Neural progenitor cell (in vitro differentiated cells): ENCODE measurements at regions not wholly inside any gene's neighbourhood (a gene's known extent, or its start where the extent isn't known, plus 50 kb on each side); places are given as distances from the start of the nearest gene placed in this dataset.

Experiments
- DNase-seq: peaks from one replicate; pipeline ENCODE4 v3.0.0-alpha.2; 2016; ENCODE audit warnings: low spot score
- H2AFZ ChIP-seq: fragments of 200-600 bp; sonication (generic); replicated peaks from 2 replicates; pipeline ENCODE4 v1.6.1; 2016; ENCODE audit warnings: antibody characterized with exemption
- H3F3A ChIP-seq: fragments of 200-600 bp; sonication (generic); 2 replicates; pipeline ENCODE4 v1.6.1; 2016; ENCODE audit warnings: antibody characterized with exemption, low read depth
- H3K27ac ChIP-seq: fragments of 200-600 bp; sonication (generic); 2 replicates; pipeline ENCODE4 v1.5.1; 2016; ENCODE audit warnings: mild to moderate bottlenecking
- H3K27me3 ChIP-seq: fragments of 200-600 bp; sonication (generic); 2 replicates; pipeline ENCODE4 v1.6.1; 2016; ENCODE audit warnings: mild to moderate bottlenecking, moderate library complexity
- H3K36me3 ChIP-seq: fragments of 200-600 bp; sonication (generic); 2 replicates; pipeline ENCODE4 v1.5.1; 2016
- H3K4me1 ChIP-seq: fragments of 200-600 bp; sonication (generic); 2 replicates; pipeline ENCODE4 v1.6.1; 2016; ENCODE audit warnings: mixed run types
- H3K4me2 ChIP-seq: fragments of 200-600 bp; sonication (generic); 2 replicates; pipeline ENCODE4 v1.6.1; 2016
- H3K4me3 ChIP-seq: fragments of 200-600 bp; sonication (generic); 2 replicates; pipeline ENCODE4 v1.5.1; 2016
- H3K79me2 ChIP-seq: fragments of 200-600 bp; sonication (generic); 2 replicates; pipeline ENCODE4 v1.6.1; 2016; ENCODE audit warnings: low read depth
- H3K9ac ChIP-seq: fragments of 200-600 bp; sonication (generic); 2 replicates; pipeline ENCODE4 v1.6.1; 2016
- H3K9me3 ChIP-seq: fragments of 200-600 bp; sonication (generic); 2 replicates; pipeline ENCODE4 v1.5.1; 2016; ENCODE audit warnings: low read depth
- H4K20me1 ChIP-seq: fragments of 200-600 bp; sonication (generic); 2 replicates; pipeline ENCODE4 v1.6.1; 2016; ENCODE audit warnings: low read depth
- H3K27ac Mint-ChIP-seq: 3 replicates; pipeline ENCODE4 v1.8.0; 2021; ENCODE audit warnings: mixed read lengths
- H3K27me3 Mint-ChIP-seq: 2 replicates; pipeline ENCODE4 v1.8.0; 2022; ENCODE audit warnings: low read depth, mild to moderate bottlenecking, inconsistent platforms, moderate library complexity, mixed read lengths; ENCODE audit not compliant: insufficient read depth
- H3K36me3 Mint-ChIP-seq: 3 replicates; pipeline ENCODE4 v1.8.0; 2021; ENCODE audit warnings: mixed read lengths
- H3K4me1 Mint-ChIP-seq: 3 replicates; pipeline ENCODE4 v1.8.0; 2021; ENCODE audit warnings: mixed read lengths
- H3K4me3 Mint-ChIP-seq: 3 replicates; pipeline ENCODE4 v1.8.0; 2021; ENCODE audit warnings: mild to moderate bottlenecking, moderate library complexity, mixed read lengths
- H3K9me3 Mint-ChIP-seq: 3 replicates; pipeline ENCODE4 v1.8.0; 2020; ENCODE audit warnings: mixed read lengths
- EZH2 ChIP-seq: fragments of 200-600 bp; sonication (generic); IDR thresholded peaks from 2 replicates; pipeline ENCODE4 v1.6.1; 2017; ENCODE audit warnings: antibody characterized with exemption, mild to moderate bottlenecking, moderate library complexity
- EZH2phosphoT487 ChIP-seq: fragments of 200-600 bp; sonication (generic); IDR thresholded peaks from 2 replicates; pipeline ENCODE4 v1.6.1; 2017; ENCODE audit warnings: antibody characterized with exemption
- TF ChIP-seq, protein P1 (sequence below): fragments of 200-600 bp; sonication (generic); IDR thresholded peaks from 2 replicates; pipeline ENCODE4 v1.5.1; 2017; ENCODE audit warnings: antibody characterized with exemption, mild to moderate bottlenecking

DNA sequence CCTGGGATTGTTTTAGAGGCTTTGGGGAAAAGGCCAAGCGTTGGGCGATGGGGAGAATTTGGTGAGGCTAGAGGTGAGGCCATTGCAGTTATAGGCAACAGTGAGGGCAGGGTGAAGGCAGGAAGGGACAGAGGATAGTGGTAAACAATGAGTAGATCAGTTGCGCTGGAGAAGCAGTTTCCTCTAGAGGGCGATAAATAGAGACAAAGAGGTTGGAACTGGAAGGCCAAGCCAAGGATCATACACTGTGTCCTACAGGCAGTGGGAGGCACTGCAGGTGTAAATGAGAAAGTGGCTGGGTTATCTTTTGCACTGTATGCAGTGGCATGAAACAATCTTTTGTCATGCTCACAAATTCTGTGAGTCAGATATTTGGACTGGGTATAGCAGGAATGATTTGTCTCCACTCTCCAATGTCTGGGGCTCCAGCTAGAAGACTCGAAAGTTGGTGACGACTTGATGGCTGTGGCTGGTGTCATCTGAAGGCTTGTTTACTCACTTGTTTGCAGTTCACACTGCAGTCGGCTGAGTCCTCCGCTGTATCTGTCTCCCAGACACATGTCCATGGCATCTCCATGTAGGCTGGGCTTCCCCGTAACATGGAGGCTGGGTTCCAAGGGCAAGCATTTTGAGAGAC lies 82.1 kb downstream of the TNP1 start:
- H3K9ac ChIP-seq: no peak overlapping the region
- H2AFZ ChIP-seq: no peak overlapping the region

DNA sequence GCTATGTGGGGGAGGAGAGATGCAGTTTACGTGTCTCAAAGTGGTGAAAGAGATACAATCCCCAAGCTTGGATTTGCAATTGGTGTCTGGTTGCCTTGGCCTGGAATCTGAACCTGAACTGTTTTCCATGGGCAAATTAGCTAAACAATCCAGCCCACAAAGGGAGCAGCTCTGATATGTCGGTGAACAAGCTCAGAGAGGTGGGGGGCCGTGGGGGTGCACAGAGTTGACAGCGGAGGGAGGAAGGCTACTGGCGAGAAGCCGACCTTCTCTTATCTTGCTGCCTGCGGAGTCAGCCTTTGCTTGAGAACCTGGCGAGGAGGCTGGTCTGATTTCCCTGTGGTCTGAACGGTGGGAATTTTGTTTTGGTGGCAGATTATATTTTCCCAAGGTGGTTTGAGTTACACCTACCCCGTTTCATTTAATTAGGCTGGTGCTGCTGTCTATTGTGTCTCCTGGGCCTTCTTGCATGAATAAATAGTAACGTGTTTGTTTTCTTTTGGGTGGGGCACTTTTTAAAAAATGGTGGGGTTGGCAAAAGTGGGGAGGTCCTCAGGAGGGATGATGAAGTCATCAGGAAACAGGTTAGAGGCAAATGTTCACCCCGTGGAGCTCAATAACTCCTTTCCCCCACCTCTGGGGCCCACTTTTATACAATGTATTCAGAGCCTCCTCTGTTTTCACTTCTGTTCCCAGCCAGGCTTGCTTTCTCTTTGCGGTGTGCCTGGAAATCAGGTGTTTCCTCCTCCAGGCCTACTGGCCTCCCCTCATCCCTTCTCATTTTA lies 80.9 kb upstream of the IGFBP5 start:
- Mint-ChIP-seq H3K27ac (peak overlapping the region; percentile 10), H3K4me1 (peaks cover 34% of the 10 kb centered on the region), H3K27me3 (peaks cover 8% of the 10 kb centered on the region), H3K9me3 (peaks cover 9% of the 10 kb centered on the region), H3K36me3 (no peaks in the 10 kb centered on the region), H3K4me3 (no peak overlapping the region)
- peaks cover 15% of the 10 kb centered on the region for H3K4me1 ChIP-seq
- no peaks in the 10 kb centered on the region for H4K20me1 ChIP-seq
- no peak overlapping the region for H3K9ac ChIP-seq
- no peaks in the 10 kb centered on the region for H3K9me3 ChIP-seq
- H3K36me3 ChIP-seq: no peaks in the 10 kb centered on the region
- no peak overlapping the region for H2AFZ ChIP-seq
- TF ChIP-seq, protein P1, sequence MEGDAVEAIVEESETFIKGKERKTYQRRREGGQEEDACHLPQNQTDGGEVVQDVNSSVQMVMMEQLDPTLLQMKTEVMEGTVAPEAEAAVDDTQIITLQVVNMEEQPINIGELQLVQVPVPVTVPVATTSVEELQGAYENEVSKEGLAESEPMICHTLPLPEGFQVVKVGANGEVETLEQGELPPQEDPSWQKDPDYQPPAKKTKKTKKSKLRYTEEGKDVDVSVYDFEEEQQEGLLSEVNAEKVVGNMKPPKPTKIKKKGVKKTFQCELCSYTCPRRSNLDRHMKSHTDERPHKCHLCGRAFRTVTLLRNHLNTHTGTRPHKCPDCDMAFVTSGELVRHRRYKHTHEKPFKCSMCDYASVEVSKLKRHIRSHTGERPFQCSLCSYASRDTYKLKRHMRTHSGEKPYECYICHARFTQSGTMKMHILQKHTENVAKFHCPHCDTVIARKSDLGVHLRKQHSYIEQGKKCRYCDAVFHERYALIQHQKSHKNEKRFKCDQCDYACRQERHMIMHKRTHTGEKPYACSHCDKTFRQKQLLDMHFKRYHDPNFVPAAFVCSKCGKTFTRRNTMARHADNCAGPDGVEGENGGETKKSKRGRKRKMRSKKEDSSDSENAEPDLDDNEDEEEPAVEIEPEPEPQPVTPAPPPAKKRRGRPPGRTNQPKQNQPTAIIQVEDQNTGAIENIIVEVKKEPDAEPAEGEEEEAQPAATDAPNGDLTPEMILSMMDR: no peak
- TF ChIP-seq EZH2phosphoT487 (no peak), EZH2 (no peak)
- DNase-seq: no peak
- no peak overlapping the region for H3K4me3 ChIP-seq
- no peaks in the 10 kb centered on the region for H3K79me2 ChIP-seq
- H3K27ac ChIP-seq: no peak overlapping the region
- no peaks in the 10 kb centered on the region for H3K27me3 ChIP-seq
- H3F3A ChIP-seq: no peaks in the 10 kb centered on the region
- no peak overlapping the region for H3K4me2 ChIP-seq

More for the DNA sequence above, 82.1 kb downstream of the TNP1 start:
- no peak for TF ChIP-seq EZH2phosphoT487
- TF ChIP-seq, protein P1: peak; percentile 92
- Histone ChIP-seq H3K4me1 (peaks cover 15% of the 10 kb centered on the region), H3K4me3 (no peak overlapping the region), H3K4me2 (no peak overlapping the region), H3K9me3 (no peaks in the 10 kb centered on the region), H3K27me3 (no peaks in the 10 kb centered on the region), H3K27ac (no peak overlapping the region), H3K79me2 (no peaks in the 10 kb centered on the region), H4K20me1 (no peaks in the 10 kb centered on the region), H3F3A (no peaks in the 10 kb centered on the region), H3K36me3 (no peaks in the 10 kb centered on the region)
- Mint-ChIP-seq H3K36me3 (no peaks in the 10 kb centered on the region), H3K9me3 (peaks cover 6% of the 10 kb centered on the region), H3K27me3 (peaks cover 7% of the 10 kb centered on the region), H3K4me1 (peaks cover 41% of the 10 kb centered on the region), H3K4me3 (no peak overlapping the region), H3K27ac (peak overlapping the region; percentile 11)
- peak; percentile 88 for DNase-seq

DNA sequence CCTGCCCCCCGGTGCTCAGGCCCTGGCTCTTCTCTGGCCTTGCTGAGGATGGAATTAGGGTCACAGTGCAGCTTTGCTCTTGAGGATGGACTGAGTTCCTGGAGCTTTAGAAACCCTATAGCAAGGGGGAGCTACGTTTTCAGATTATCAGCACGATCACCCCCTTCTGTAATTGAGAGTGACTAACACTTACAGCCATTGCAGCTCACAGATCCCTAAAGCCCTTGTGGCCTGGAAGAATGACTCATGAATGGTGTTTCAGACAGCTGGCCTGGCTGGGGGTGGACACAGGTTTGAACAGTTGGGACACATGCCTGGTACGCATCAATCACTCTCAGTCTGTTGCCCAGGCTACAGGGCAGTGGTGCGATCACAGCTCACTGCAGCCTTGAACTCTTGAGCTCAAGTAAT lies 79.7 kb upstream of the IGFBP5 start:
- no peaks in the 10 kb centered on the region for H4K20me1 ChIP-seq
- peaks cover 7% of the 10 kb centered on the region for H3F3A ChIP-seq
- peaks cover 9% of the 10 kb centered on the region for H3K9me3 Mint-ChIP-seq
- no peaks in the 10 kb centered on the region for H3K36me3 ChIP-seq
- H3K27me3 ChIP-seq: no peaks in the 10 kb centered on the region
- peaks cover 2% of the 10 kb centered on the region for H3K36me3 Mint-ChIP-seq
- H3K4me2 ChIP-seq: no peak overlapping the region
- TF ChIP-seq EZH2phosphoT487 (no peak), EZH2 (no peak)
- TF ChIP-seq, protein P1: no peak
- H3K27ac ChIP-seq: no peak overlapping the region
- peaks cover 28% of the 10 kb centered on the region for H3K4me1 Mint-ChIP-seq
- no peak for DNase-seq
- no peak overlapping the region for H3K4me3 ChIP-seq
- H3K4me3 Mint-ChIP-seq: no peak overlapping the region
- peaks cover 22% of the 10 kb centered on the region for H3K4me1 ChIP-seq
- H2AFZ ChIP-seq: no peak overlapping the region
- peaks cover 8% of the 10 kb centered on the region for H3K27me3 Mint-ChIP-seq
- no peaks in the 10 kb centered on the region for H3K79me2 ChIP-seq
- H3K9me3 ChIP-seq: no peaks in the 10 kb centered on the region
- no peak overlapping the region for H3K27ac Mint-ChIP-seq
- no peak overlapping the region for H3K9ac ChIP-seq
